Liver (tissue), 1 donor: ENCODE measurements at regions not wholly inside any gene's neighbourhood (a gene's known extent, or its start where the extent isn't known, plus 50 kb on each side); places are given as distances from the start of the nearest gene placed in this dataset. TPM values are rescaled to one million over a fixed set of nuclear protein-coding genes. Genes with fewer than 3 reads are reported as not detected.

Experiments used
- small RNA-seq: library from RNA; depleted of rRNA; stranded (forward); fragments of <200 nt; gene quantifications from one replicate; pipeline ENCODE3, GENCODE V24; 2014

Small RNA genes lying in the stretch of these regions (small RNA-seq; reads per million reads assigned to genes)
- gene RF00019 = not detected
